H9 (cell line): ENCODE measurements at regions not wholly inside any gene's neighbourhood (a gene's known extent, or its start where the extent isn't known, plus 50 kb on each side); places are given as distances from the start of the nearest gene placed in this dataset.

Source experiments
- DNase-seq: peaks from one replicate; pipeline ENCODE4 v3.0.0-alpha.2; 2017
- H2AFZ ChIP-seq: one replicate; pipeline ENCODE4 v1.6.1; 2013; ENCODE audit warnings: mild to moderate bottlenecking, low read length, control low read depth, moderate library complexity
- H2AK5ac ChIP-seq: 2 replicates; pipeline ENCODE4 v1.6.1; 2013; ENCODE audit warnings: low read length, control low read depth, mixed read lengths; ENCODE audit not compliant: insufficient read length
- H2BK120ac ChIP-seq: one replicate; pipeline ENCODE4 v1.6.1; 2013; ENCODE audit warnings: low read depth, mild to moderate bottlenecking, low read length, control low read depth, inconsistent platforms; ENCODE audit not compliant: poor library complexity, severe bottlenecking
- H2BK12ac ChIP-seq: 2 replicates; pipeline ENCODE4 v1.6.1; 2013; ENCODE audit warnings: low read length, control low read depth, mixed read lengths, low read depth; ENCODE audit not compliant: insufficient read length
- H2BK15ac ChIP-seq: 2 replicates; pipeline ENCODE4 v1.6.1; 2013; ENCODE audit warnings: low read depth, low read length, control low read depth
- H2BK20ac ChIP-seq: one replicate; pipeline ENCODE4 v1.6.1; 2013; ENCODE audit warnings: low read depth, mild to moderate bottlenecking, low read length, control low read depth, inconsistent platforms; ENCODE audit not compliant: poor library complexity, severe bottlenecking
- H2BK5ac ChIP-seq: 2 replicates; pipeline ENCODE4 v1.6.1; 2013; ENCODE audit warnings: low read length, control low read depth, mixed read lengths; ENCODE audit not compliant: insufficient read length
- H3K14ac ChIP-seq: 2 replicates; pipeline ENCODE4 v1.6.1; 2013; ENCODE audit warnings: low read length, control low read depth; ENCODE audit not compliant: insufficient read depth
- H3K18ac ChIP-seq: 2 replicates; pipeline ENCODE4 v1.6.1; 2013; ENCODE audit warnings: low read depth, mild to moderate bottlenecking, mixed read lengths, low read length, control low read depth; ENCODE audit not compliant: insufficient read length
- H3K23ac ChIP-seq: 2 replicates; pipeline ENCODE4 v1.6.1; 2013; ENCODE audit warnings: low read length, control low read depth, mixed read lengths, low read depth; ENCODE audit not compliant: insufficient read length
- H3K23me2 ChIP-seq: 2 replicates; pipeline ENCODE4 v1.6.1; 2013; ENCODE audit warnings: low read depth, mild to moderate bottlenecking, mixed read lengths, low read length, control low read depth; ENCODE audit not compliant: insufficient read length, poor library complexity, severe bottlenecking
- H3K27ac ChIP-seq: 2 replicates; pipeline ENCODE4 v1.5.1; 2013; ENCODE audit warnings: low read length, control low read depth, mixed read lengths, low read depth; ENCODE audit not compliant: insufficient read length
- H3K27me3 ChIP-seq: 2 replicates; pipeline ENCODE4 v1.6.1; 2013; ENCODE audit warnings: low read length, control low read depth, inconsistent platforms; ENCODE audit not compliant: insufficient read depth
- H3K4ac ChIP-seq: 2 replicates; pipeline ENCODE4 v1.6.1; 2013; ENCODE audit warnings: low read depth, mild to moderate bottlenecking, control low read depth, inconsistent platforms, low read length, moderate library complexity
- H3K4me1 ChIP-seq: 2 replicates; pipeline ENCODE4 v1.6.1; 2013; ENCODE audit warnings: low read length, control low read depth, inconsistent platforms; ENCODE audit not compliant: insufficient read depth
- H3K4me2 ChIP-seq: 2 replicates; pipeline ENCODE4 v1.6.1; 2013; ENCODE audit warnings: low read length, control low read depth, mixed read lengths; ENCODE audit not compliant: insufficient read length, insufficient read depth
- H3K56ac ChIP-seq: 2 replicates; pipeline ENCODE4 v1.6.1; 2013; ENCODE audit warnings: low read depth, mild to moderate bottlenecking, mixed read lengths, low read length, control low read depth; ENCODE audit not compliant: insufficient read length
- H3K79me1 ChIP-seq: 2 replicates; pipeline ENCODE4 v1.6.1; 2013; ENCODE audit warnings: low read depth, mild to moderate bottlenecking, moderate library complexity, low read length, control low read depth, inconsistent platforms; ENCODE audit not compliant: insufficient read depth, poor library complexity, severe bottlenecking
- H3K79me2 ChIP-seq: 2 replicates; pipeline ENCODE4 v1.6.1; 2013; ENCODE audit warnings: low read length, control low read depth, inconsistent platforms; ENCODE audit not compliant: insufficient read depth
- H3K9ac ChIP-seq: 2 replicates; pipeline ENCODE4 v1.6.1; 2013; ENCODE audit warnings: low read length, control low read depth, mixed read lengths; ENCODE audit not compliant: insufficient read length; ENCODE audit errors: extremely low read depth
- H3K9me3 ChIP-seq: one replicate; pipeline ENCODE4 v1.6.1; 2013; ENCODE audit warnings: low read depth, low read length, inconsistent platforms; ENCODE audit not compliant: control insufficient read depth
- H3T11ph ChIP-seq: one replicate; pipeline ENCODE4 v1.6.1; 2013; ENCODE audit warnings: mild to moderate bottlenecking, low read length, control low read depth, inconsistent platforms
- H4K20me1 ChIP-seq: one replicate; pipeline ENCODE4 v1.6.1; 2013; ENCODE audit not compliant: control insufficient read depth, insufficient read length, insufficient read depth
- H4K5ac ChIP-seq: 2 replicates; pipeline ENCODE4 v1.6.1; 2013; ENCODE audit warnings: low read depth, mild to moderate bottlenecking, mixed read lengths, low read length, control low read depth; ENCODE audit not compliant: insufficient read length
- H4K8ac ChIP-seq: replicated peaks from 2 replicates; pipeline ENCODE4 v1.6.1; 2013; ENCODE audit warnings: low read length, control low read depth, mixed read lengths, low read depth; ENCODE audit not compliant: insufficient read length
- H4K91ac ChIP-seq: 2 replicates; pipeline ENCODE4 v1.6.1; 2013; ENCODE audit warnings: low read depth, mild to moderate bottlenecking, moderate library complexity, mixed read lengths, low read length, control low read depth; ENCODE audit not compliant: insufficient read length
- H3K27ac Mint-ChIP-seq, 3 experiments: 2 replicates in 2 of 3; 3 replicates in 1 of 3; pipeline ENCODE4 v1.8.0; 2020 to 2021; ENCODE audit warnings: mixed read lengths in 3 of 3, mild to moderate bottlenecking in 1 of 3, moderate library complexity in 1 of 3
- H3K27me3 Mint-ChIP-seq: 2 replicates; pipeline ENCODE4 v1.8.0; 2021; ENCODE audit warnings: low read depth, mild to moderate bottlenecking, moderate library complexity, mixed read lengths
- H3K36me3 Mint-ChIP-seq, 3 experiments: 2 replicates in 2 of 3; 3 replicates in 1 of 3; pipeline ENCODE4 v1.8.0; 2020 to 2021; ENCODE audit warnings: low read depth in 3 of 3, mixed read lengths in 3 of 3; ENCODE audit not compliant: insufficient read depth in 1 of 3
- H3K4me1 Mint-ChIP-seq, 2 experiments: 2 replicates each; pipeline ENCODE4 v1.8.0; 2020; ENCODE audit warnings: mixed read lengths in 2 of 2
- H3K4me3 Mint-ChIP-seq, 2 experiments: 2 replicates in 1 of 2; 3 replicates in 1 of 2; pipeline ENCODE4 v1.8.0; 2020 to 2021; ENCODE audit warnings: mild to moderate bottlenecking in 2 of 2, mixed read lengths in 2 of 2, moderate library complexity in 1 of 2
- H3K9me3 Mint-ChIP-seq, 2 experiments: 2 replicates in 1 of 2; 3 replicates in 1 of 2; pipeline ENCODE4 v1.8.0; 2020; ENCODE audit warnings: mild to moderate bottlenecking in 2 of 2, mixed read lengths in 2 of 2, moderate library complexity in 1 of 2
- CTCF ChIP-seq: fragments of 200-600 bp; sonication (generic); conservative IDR thresholded peaks from 3 replicates; pipeline ENCODE4 v1.8.0; 2021; ENCODE audit warnings: antibody characterized with exemption, mild to moderate bottlenecking
- WGBS: extraction: QIAGEN DNeasy Blood & Tissue Kit; methylation state at CpG from one replicate; pipeline ENCODE4 v1.1.7; 2013; ENCODE audit warnings: missing lambda C conversion rate, low lambda C conversion rate, mixed read lengths; ENCODE audit not compliant: insufficient read length; ENCODE audit errors: extremely low coverage; 5-methylcytosine and 5-hydroxymethylcytosine counted together

GRCh38 chr18:76266236-76266991 lies 228.6 kb downstream of the ZNF516 start:
- H4K8ac ChIP-seq: no peak overlapping the region
- no peak overlapping the region for H3K9ac ChIP-seq
- H3K4me2 ChIP-seq: no peak overlapping the region
- H3K79me2 ChIP-seq: no peaks in the 10 kb centered on the region
- no peak overlapping the region for H3K4ac ChIP-seq
- Mint-ChIP-seq H3K4me1 (peaks cover 31 to 32% of the 10 kb centered on the region in 2 experiments), H3K36me3 (no peaks in the 10 kb centered on the region), H3K4me3 (no peak overlapping the region), H3K9me3 (no peaks in the 10 kb centered on the region; a peak in 1 of 5 replicates), H3K27ac (no peak overlapping the region), H3K27me3 (peaks cover 5% of the 10 kb centered on the region)
- H3K23me2 ChIP-seq: no peaks in the 10 kb centered on the region
- no peak overlapping the region for H3K23ac ChIP-seq
- no peaks in the 10 kb centered on the region for H3K79me1 ChIP-seq
- no peak for DNase-seq
- H3K14ac ChIP-seq: no peak overlapping the region
- H2AFZ ChIP-seq: no peak overlapping the region
- no peak overlapping the region for H4K91ac ChIP-seq
- H3K4me1 ChIP-seq: no peaks in the 10 kb centered on the region; the same call in 1 of the 2 replicates
- no peak overlapping the region for H2BK120ac ChIP-seq
- H3K27me3 ChIP-seq: no peaks in the 10 kb centered on the region
- H2AK5ac ChIP-seq: no peak overlapping the region
- no peak overlapping the region for H4K5ac ChIP-seq
- no peak overlapping the region for H3K56ac ChIP-seq
- H2BK15ac ChIP-seq: no peak overlapping the region
- H3K27ac ChIP-seq: no peak overlapping the region
- WGBS: no CpG with 5 or more reads among the region's 9 CpGs
- no peak overlapping the region for H2BK5ac ChIP-seq
- no peak overlapping the region for H3T11ph ChIP-seq
- no peaks in the 10 kb centered on the region for H3K9me3 ChIP-seq
- no peaks in the 10 kb centered on the region for H4K20me1 ChIP-seq
- no peak overlapping the region for H2BK20ac ChIP-seq
- H3K18ac ChIP-seq: no peak overlapping the region
- H2BK12ac ChIP-seq: no peak overlapping the region
- no peak for TF ChIP-seq CTCF
